SHP77 (cell line): ENCODE measurements at regions not wholly inside any gene's neighbourhood (a gene's known extent, or its start where the extent isn't known, plus 50 kb on each side); places are given as distances from the start of the nearest gene placed in this dataset.
"Not testable (repeated sequence)": the region's sequence is repeated elsewhere in the genome, so short reads cannot be mapped to it uniquely, and the experiment has no call there.

Source experiments
- DNase-seq, 2 experiments: peaks; one replicate each; lab custom pipeline; 2025; lab: John Stamatoyannopoulos, UW

DNA sequence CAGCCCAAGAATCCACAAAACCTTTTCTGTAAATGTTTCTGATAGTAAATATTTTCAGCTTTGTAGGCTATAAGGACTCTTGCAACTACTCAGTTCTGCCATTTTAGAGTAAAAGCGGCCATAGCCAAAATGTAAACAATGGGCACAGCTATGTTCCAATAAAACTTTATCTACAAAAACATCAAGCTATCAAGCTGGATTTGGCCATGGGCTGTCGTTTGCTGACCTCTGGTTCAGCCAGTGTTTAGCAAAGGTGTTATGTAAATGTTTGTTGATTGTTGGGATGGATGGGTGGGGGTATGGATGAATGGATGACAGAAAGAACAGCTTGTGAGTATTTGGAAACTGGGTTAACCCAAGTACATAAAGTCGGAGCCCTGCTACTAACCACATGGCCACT, 111.1 kb upstream of the VRK1 start:
- no peak for DNase-seq

DNA sequence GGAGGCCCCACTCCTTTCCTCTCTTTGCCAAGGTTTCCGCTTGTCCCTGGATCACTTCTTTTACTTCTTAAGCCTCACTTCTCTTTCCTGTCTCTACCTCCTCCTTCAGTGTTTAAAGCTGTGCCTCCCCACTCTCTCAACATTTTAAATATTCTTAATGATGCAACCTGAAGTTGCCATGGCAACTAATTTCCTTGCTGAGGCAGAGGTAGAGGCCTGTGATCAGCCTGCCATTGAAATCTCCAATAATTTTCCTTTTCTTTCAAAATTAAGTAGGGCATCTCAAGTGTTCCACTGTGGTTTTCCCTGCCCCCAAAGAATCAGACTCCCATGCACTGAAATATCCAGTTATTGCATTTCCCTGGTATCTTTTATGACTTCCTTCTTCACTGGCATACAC, 108.6 kb upstream of the VRK1 start:
- DNase-seq = no peak

DNA sequence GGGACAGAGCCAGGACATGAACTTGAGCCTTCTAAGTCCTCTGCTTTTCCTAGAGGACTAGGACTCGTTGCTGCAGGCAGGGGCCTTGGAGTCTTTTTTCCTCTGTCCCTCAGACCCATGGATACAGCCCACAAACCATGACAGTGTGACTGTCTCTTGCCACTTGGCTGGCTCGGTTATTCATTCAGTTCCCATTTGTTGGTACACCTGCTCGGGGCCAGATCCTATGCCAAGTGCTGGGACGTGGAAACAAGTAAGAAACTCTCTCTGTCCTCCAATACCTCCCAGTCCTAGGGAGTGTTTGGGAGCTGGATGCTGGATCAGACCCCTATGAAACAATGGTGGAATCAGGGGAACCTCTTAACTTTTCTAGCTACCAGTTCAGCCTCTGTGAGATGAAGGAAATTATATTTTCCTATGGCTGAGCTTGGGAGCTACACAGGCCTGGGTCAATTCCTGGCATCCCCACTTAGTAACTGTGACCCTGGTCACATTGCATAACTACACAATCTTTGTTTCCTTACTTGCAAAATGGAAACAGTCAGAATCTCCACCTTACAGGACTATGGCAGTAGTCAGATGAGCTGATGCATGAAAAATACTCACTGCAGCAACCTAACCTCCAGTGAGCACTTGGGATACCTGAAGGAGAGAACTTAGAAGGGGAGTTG, 106.3 kb upstream of the VRK1 start:
- DNase-seq = no peak

DNA sequence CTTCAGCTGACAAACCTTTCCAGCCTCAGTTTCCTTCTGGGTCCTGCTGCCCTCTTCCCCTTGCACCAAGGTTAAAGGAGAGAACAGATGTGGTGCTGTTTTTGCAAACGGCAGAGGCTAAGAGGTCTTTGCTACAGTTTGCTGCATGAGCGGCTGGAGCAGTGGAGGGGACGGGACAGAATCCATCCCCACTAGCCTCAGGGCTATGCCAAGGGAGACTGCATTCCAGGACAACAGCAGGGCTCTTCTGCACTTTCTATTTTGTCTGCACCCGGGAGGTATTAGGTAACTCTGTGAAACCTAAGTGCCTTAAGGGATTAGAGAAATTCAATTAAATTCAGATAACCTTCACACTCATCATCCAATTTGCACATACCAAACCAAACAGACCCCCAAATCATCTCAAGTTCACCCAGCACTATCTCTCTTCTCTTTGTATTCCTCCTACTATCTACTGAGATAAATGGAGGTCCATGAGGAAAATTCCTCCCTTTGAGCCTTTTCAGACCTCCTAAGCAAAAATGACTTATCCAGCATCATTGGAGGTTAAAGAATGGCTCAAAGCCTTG, 103.8 kb upstream of the VRK1 start:
- DNase-seq = no peak

DNA sequence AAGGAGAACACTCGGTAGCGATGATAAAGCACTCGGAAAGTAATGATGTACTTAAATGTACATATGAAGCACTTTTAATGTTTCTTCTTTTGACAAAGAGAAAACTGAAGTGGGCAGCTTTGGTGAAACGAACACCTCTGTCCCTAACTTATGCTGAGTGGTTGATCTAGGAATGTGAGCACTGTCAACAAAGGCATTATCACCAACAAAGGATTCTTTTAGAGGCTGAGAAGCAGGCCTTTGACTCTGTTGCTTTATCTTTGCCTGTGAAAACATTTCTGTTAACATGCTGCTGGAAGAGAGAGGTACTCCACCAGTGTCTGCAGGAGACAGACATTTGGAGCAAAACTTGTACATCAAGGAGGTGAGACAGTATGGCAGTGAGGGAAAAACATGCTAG, 103.2 kb upstream of the VRK1 start:
- no peak for DNase-seq

DNA sequence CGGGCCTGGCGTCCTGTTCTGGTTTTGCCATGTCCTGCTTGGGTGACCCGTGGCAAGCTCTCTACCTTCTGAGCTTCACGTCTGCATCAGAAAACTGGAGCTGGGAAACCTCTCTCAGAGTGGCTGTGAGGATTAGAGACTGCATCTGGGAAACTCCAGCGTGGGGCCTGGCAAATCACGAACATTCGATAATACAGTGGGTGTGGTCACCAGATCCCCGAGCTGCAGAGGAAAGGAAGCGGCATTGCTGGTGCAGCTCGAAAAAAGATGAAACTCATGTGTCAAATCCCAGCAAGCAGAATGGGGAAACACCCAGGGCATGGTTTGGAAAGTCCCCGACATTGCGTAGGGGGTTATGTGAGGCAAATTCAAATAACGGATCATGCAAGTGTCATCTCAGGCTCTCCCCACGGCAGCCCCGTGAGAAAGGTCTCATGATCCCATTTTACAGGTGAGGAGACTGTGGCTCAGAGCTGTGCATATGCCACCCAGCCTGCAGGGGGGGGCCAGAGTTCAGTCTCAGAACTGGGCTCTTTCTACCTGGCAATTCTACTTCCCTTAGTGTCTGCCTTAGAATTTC, 98.1 kb upstream of the VRK1 start:
- no peak for DNase-seq

DNA sequence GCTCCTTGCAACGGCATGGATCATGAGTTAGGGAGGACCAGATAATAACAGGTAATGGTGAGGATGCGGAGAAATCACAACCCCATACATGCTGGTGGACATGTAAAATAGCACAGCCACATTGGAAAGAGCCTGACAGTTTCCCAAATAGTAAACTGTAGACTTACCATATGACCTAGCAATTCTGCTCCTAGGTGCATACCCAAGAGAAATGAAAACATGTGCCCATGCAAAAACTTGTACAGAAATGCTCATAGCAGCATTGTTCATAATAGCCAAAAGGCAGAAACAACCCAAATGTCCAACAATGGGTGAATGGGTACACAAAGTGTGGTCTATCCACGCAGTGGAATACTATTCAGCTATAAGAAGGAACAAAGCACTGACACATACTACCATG, 97.5 kb upstream of the VRK1 start:
- DNase-seq = no peak

DNA sequence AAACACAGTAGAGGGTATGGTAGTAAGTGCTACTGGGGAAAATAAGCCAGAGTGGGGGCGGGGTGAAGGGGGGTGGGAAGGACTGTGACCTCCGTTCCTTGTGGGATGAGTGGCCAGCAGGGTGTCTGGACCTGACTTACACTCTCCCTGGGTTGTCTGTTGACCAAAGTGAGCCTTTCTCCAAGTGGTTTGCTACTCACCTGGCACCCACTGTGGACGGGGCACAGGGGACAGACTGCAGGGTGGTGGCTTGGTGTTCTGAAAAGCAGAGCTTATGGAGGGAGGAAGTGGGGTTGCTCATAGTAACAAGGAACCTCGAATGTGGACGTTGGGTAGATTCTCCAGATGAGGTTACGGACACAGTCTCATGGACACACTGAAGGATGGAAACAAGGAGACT, 94.4 kb upstream of the VRK1 start:
- DNase-seq = no peak

DNA sequence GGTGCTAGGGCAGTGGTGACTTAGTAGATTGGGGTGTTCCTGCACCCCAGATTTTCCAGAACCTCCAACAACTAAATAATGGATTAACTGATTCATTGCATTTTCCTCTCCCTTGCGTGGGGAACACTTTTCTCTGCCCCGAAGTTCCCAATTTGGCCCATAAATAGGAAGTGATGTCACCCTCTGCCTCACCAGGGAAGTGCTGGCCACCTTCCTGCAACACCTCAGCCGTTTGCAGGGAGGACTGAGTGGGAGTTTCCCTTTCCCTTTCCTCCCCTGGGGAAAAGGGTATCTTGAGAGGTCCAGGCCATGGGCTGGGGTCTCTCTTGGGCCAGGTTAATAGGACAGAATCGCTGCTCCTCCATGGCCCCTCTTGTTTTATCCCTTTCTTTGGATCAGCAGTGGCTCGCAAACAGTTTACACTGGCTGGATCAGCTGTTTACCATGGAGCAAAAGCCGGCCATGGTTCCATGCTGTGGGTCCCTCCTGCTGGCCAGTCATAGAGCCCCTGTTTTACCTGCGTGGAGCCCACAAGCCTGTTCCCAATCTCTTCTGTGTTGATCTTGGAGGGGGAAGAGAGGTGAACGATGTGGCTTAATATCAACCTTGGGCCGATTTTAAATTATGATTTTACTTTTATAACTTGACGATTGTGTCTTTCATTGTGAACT, 91.6 kb upstream of the VRK1 start:
- no peak for DNase-seq

DNA sequence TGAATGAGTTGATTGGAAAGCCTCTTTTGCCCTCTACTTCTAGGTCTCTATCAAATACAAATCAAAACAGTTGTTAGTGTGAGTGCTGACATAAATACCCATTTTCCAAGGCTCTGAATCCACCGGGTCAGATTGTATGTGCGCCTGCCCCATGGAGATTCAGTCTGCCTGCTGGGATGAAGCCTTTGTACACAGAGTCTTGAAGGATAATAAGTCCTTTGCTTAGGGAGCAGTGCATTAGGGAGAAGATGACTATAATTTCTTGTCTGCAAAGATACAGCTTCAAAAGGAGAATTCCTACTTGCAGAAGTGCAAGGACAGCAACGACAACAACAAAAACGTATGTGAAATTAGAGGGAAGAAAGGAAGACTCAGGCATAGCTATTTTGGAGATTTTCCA, 90.3 kb upstream of the VRK1 start:
- no peak for DNase-seq

DNA sequence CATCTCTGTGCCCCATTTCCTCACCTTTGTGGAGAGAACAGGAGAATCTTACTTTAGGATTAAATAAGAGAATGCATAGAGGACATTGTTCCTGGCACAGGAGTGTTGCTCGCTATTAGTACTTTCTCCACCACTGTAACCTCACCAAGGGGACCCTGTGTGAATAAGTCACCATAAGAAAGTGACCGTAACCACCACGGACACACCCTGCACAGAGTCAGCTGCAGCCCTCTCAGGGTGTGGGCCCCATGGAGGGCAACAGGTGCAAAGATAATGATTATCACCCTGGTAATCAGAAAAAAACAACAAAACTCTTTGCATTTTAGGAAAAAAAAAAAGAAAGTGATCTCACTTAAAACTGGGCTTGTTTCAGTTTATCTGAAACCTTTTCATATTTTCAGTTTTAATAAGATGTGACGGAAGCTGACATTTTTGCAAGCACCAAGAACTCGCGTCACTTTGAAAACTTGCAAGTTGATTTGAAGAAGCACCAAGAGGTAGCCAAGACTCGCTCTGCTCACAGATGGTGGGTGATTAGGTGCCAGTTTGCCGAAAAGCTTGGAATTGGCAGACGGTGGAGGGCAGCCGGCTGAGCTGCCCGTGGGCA, 87.0 kb upstream of the VRK1 start:
- no peak for DNase-seq

DNA sequence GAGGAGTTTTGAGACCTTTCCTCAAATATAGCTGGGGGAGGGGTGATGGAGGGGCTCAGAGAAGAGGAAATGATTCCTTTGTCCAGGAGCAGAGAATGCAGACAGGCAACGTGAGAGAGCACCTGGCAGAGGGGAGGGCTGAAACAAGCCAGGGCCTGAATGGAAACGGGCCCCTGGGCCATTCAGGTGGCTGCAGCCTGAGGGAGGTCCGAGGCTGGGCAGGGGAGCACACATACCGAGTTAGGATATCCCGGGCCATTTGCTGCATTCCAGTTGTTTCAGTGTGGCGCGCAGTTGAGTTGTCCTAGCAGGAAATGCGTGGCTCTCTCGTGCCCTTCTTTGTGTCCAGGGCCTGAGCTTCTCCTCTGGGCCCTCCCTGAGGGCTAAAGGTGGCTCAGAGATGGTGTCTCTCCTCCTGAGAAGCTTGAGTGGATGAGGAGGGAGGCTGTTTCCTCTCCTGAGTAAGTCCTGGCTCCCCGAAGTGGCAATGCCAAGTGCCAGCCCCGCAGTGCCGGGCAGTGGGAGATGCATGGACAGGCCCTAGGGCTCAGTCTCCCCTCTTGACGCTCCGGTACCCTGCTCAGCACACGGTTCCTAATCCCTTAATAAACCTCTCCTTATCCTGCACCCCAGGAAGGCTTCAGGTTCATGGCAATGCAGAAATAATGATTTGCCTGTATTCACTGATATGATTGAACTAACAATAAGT, 85.5 kb upstream of the VRK1 start:
- no peak for DNase-seq

DNA sequence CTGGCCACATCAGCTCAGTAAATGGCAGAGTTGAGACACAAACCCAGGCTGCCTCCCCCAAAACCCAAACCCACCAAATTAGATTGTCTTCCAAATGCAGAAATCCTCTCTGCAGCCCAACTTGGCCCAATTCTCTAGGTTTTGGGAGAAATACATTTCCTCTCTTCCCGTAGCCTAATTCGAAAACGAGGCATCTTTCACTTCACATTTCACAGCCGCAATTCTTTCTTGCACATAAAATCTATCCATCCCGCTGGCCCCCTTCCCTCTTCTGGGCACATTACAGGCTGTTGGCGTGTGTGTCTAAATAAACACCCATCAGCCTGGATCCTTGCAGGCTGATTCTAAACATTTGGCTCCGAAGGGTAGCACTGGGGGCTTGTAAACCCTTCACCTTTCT, 83.8 kb upstream of the VRK1 start:
- DNase-seq = no peak

DNA sequence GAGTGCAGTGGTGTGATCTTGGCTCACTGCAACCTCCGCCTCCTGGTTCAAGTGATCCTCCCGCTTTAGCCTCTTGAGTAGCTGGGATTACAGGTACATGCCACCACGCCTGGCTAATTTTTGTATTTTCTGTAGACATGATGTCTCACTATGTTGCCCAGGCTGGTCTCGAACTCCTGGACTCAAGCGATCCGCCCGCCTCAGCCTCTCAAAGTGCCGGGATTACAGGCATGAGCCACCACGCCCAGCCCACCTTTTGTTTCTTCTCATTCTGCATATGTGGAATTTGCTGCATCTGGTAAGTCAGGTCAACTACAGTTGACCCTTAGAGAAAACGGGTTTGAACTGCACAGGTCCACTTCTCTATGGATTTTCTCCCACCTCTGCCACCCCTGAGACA, 82.6 kb upstream of the VRK1 start:
- DNase-seq = not testable (repeated sequence)

DNA sequence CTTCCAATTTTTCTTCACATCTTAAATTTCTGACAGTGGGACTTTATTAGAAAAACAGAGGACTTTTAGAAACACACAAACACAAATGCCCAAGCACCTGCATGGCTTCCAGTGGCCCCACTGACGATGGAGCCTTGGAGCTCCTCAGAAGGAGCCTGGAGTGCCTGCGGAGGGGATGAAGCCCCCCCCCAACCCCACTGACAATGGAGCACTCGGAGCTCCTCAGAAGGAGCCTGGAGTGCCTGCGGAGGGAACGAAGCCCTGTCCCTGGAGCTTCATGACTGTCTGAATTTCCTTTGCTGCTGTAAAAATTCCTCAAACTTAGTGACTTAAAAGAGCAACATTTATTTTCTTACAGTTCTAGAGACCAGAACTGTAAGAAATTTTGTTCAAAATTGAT, 80.1 kb upstream of the VRK1 start:
- DNase-seq = no peak

DNA sequence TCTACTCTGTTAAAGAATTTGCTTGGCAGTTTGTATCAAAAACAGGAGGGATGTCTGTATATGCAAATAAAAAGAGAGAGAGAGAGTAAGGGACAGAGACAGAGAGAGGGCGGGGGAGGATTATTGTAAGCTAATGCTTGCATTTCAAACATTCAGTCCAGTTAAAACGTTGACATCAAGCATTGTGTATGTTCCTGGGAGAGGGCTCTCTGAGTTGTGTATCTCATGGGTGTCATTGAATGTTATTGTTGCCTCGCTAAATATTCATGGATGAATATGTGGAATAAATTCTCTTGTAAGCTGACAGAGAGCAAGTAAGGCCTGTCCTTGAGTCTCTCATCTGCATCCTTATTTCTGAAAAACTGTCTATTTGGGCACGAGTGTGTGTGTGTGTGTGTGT, 78.8 kb upstream of the VRK1 start:
- DNase-seq = no peak

DNA sequence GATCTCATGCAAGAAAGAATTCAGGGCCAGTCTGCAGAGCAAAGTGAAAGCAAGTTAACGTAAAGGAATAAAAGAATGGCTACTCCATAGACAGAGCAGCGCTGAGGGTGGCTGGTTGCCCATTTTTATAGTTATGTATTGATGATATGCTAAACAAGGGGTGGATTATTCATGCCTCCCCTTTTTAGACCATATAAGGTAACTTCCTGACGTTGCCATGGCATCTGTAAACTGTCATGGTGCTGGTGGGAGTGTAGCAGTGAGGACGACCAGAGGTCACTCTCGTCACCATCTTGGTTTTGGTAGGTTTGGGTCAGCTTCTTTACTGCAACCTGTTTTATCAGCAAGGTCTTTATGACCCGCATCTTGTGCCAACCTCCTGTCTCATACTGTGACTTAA, 76.5 kb upstream of the VRK1 start:
- not testable (repeated sequence) for DNase-seq

DNA sequence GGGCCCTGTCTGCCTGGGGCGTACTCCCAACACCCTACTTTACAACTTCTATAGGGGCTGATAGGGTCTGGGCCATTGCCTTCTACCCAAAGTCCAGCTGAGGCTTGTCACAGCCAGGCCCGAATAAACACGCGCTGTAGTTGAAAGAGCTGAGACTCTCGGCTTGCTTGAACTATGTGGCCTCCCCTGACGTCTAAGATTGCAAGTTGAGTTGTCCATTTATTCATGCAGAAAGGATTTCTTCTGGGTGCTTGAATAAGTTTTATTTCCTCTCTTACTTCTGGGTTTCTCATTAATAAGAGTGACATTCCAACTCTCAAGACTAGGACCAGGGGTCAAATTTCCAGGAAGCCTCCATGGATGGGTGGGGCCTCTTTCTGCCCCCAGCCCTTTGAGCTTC, 74.4 kb upstream of the VRK1 start:
- no peak for DNase-seq

DNA sequence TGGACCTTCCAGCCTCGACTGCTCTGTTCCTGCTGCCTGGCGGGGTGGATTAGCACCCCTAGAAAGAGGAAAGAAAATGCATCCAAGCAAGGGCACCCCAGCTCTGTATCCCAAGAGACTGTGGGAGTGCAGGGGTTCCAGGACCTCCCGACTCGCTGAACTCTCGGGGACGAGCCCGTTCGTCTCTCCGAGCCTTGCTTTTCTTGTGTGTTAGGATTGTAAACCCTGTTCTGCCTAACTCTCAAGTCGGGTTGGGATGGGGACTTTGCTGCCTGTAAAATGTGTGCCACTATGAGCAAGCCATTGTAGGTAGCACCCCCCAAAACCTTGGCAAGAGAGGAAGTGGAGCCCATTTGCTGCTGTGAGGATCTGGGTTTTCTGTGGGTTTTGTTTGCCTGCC, 73.2 kb upstream of the VRK1 start:
- no peak for DNase-seq

DNA sequence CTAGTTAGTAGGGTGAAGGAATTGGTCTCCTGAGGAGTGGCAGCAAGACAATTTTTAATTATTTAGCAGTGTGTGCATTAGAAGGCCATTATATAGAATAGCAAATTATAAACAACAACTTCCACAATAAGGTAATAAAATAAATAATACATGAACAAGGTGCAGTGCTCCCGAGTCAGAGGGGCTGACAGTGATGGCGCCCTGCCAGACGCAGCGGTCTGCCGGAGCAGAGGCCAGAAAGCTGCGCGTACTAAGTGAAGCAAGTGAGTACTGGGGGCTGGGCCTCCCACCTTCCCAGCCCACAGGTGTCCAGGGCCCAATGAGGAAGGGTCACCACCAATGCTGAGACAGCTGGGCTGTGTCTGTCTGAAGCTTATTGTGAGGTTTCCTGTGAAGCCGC, 72.0 kb upstream of the VRK1 start:
- DNase-seq = no peak

DNA sequence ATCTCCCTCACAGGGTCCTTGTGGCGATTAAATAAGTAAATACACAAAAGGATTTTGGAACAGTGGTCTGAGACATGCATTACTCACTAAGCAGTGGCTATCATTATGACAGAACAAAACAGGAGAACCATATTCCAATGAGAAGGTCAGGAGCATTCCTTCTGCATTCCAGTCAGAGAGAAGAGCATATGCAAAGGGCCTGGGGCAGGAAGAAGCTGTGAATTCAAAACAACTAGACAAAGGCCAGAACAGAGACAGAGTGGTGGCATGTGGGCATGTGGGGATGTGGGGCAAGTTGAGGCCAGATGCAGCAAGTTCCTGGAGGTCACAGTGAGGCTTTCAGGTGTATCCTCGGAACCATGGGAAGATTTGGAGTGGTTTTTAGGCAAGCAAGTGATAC, 70.1 kb upstream of the VRK1 start:
- DNase-seq = no peak

DNA sequence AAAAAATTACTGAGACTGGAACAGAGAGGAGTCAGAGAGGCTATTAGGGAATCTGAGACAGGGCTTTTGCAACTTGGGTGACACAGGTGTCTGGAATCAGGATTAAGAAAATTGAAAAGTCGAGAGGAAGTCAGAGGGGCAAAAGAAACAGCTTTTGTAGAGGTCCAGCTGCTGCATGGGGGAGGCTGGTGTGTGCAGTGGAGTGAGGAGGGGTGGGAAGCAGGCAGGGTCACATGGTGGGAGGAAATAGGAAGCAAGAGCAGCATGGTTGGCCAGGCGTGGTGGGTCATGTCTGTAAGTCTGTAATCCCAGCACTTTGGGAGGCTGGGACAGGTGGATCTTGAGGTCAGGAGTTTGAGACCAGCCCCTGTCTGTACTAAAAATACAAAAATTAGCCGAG, 69.7 kb upstream of the VRK1 start:
- DNase-seq = no peak
